ENCODE measurements at regions not wholly inside any gene's neighbourhood (a gene's known extent, or its start where the extent isn't known, plus 50 kb on each side); places are given as distances from the start of the nearest gene placed in this dataset.

- no peak for DNase-seq
Observed at GRCh38 chr21:43316156-43316845, 110.6 kb downstream of the SIK1 start.

- no peak for DNase-seq
Observed at GRCh38 chr21:43315244-43316137, 111.4 kb downstream of the SIK1 start.

GRCh38 chr21:43313939-43314405, 113.0 kb downstream of the SIK1 start:
- DNase-seq, result no peak

GRCh38 chr21:43313221-43313938, 113.6 kb downstream of the SIK1 start:
- DNase-seq, result no peak

GRCh38 chr21:43312751-43313169, 114.2 kb downstream of the SIK1 start:
- no peak for DNase-seq

- no peak for DNase-seq
Observed at GRCh38 chr21:43312011-43312410, 114.9 kb downstream of the SIK1 start.

GRCh38 chr21:43311301-43311817, 115.6 kb downstream of the SIK1 start:
- no peak for DNase-seq

- DNase-seq, result no peak
Observed at GRCh38 chr21:43308815-43309283, 118.1 kb downstream of the SIK1 start.

GRCh38 chr21:43308101-43308814, 118.7 kb downstream of the SIK1 start:
- no peak for DNase-seq

- DNase-seq, result no peak
Observed at GRCh38 chr21:43307677-43308070, 119.3 kb downstream of the SIK1 start.

GRCh38 chr21:43306911-43307676, 119.8 kb downstream of the SIK1 start:
- peak; percentile 36 for DNase-seq

GRCh38 chr21:43306391-43306790, 120.5 kb downstream of the SIK1 start:
- DNase-seq, result no peak

- no peak for DNase-seq
Observed at GRCh38 chr21:43305811-43306311, 121.1 kb downstream of the SIK1 start.

- DNase-seq, result no peak
Observed at GRCh38 chr21:43305336-43305665, 121.6 kb downstream of the SIK1 start.

- DNase-seq, result no peak
Observed at GRCh38 chr21:43304621-43305335, 122.2 kb downstream of the SIK1 start.

GRCh38 chr21:43304206-43304605, 122.7 kb downstream of the SIK1 start:
- no peak for DNase-seq

- no peak for DNase-seq
Observed at GRCh38 chr21:43303275-43304178, 123.4 kb downstream of the SIK1 start.

- no peak for DNase-seq
Observed at GRCh38 chr21:43302769-43303168, 124.2 kb downstream of the SIK1 start.

- DNase-seq, result no peak
Observed at GRCh38 chr21:43302062-43302700, 124.8 kb downstream of the SIK1 start.
